K562 (cell line): ENCODE measurements at regions not wholly inside any gene's neighbourhood (a gene's known extent, or its start where the extent isn't known, plus 50 kb on each side); places are given as distances from the start of the nearest gene placed in this dataset.
"Not testable (repeated sequence)": the region's sequence is repeated elsewhere in the genome, so short reads cannot be mapped to it uniquely, and the experiment has no call there.

Source experiments
- ATAC-seq: fragments of 200-7000 bp; cut with Tn5 transposase; 3 replicates; pipeline ENCODE4 v1.9.1; 2020; ENCODE audit warnings: moderate library complexity
- BruUV-seq: library from RNA; stranded (reverse); fragments of 400-500 nt; replicated peaks from 2 replicates; lab custom pipeline; 2021; lab: Mats Ljungman, UMichigan
- CTCF ChIA-PET: fragments of 300-600 bp; formaldehyde crosslinking; extraction: SDS; loops from one replicate; lab custom pipeline; 2021; ENCODE audit warnings: low intra/inter-chr PET ratio; lab: Yijun Ruan, JAX
- POLR2A ChIA-PET: fragments of 300-600, 350-650 bp; sonication (Branson Sonifier 250); formaldehyde crosslinking; extraction: SDS; loops from one replicate; lab custom pipeline; 2021; ENCODE audit warnings: antibody characterized with exemption, inconsistent platforms; lab: Yijun Ruan, JAX
- DNase-seq, 4 experiments: peaks; one replicate each; pipeline versions ENCODE4 v3.0.0 to v3.0.0-alpha.2; 2011 to 2018; ENCODE audit warnings: low spot score in 3 of 4, mixed read lengths in 3 of 4; ENCODE audit errors: extremely low read depth in 1 of 4
- FAIRE-seq: peaks from 2 replicates; lab custom pipeline; 2011; peaks lifted over from hg19 to GRCh38; lab: Jason Lieb, UNC
- H2AFZ ChIP-seq: 2 replicates; pipeline ENCODE4 v1.6.0; 2011; ENCODE audit warnings: low read depth, low read length, control low read depth, inconsistent platforms
- H3K27ac ChIP-seq: fragments of 200-600 bp; 3 replicates; pipeline ENCODE4 v1.8.0; 2011; ENCODE audit warnings: low read depth, mild to moderate bottlenecking, control low read depth, inconsistent platforms, low read length, moderate library complexity, mixed read lengths; ENCODE audit errors: extremely low read depth
- H3K27me3 ChIP-seq, 2 experiments: fragments of 300-600 bp in 1 of 2; 2 replicates in 1 of 2; 3 replicates in 1 of 2; pipeline versions ENCODE4 v1.6.0 to v1.8.0; 2011; ENCODE audit warnings: inconsistent platforms in 2 of 2, low read length in 2 of 2, mild to moderate bottlenecking in 1 of 2, mixed read lengths in 1 of 2, moderate library complexity in 1 of 2; ENCODE audit not compliant: control insufficient read depth in 2 of 2, insufficient read depth in 2 of 2
- H3K36me3 ChIP-seq: fragments of 300-600 bp; 3 replicates; pipeline ENCODE4 v1.8.0; 2011; ENCODE audit warnings: mild to moderate bottlenecking, low read length, inconsistent platforms; ENCODE audit not compliant: control insufficient read depth, insufficient read depth
- H3K4me1 ChIP-seq, 2 experiments: fragments of 200-600 bp in 1 of 2; replicated peaks in 1 of 2; 2 replicates in 1 of 2; 3 replicates in 1 of 2; pipeline versions ENCODE4 v1.5.1 to v1.8.0; 2011; ENCODE audit warnings: inconsistent platforms in 2 of 2, low read length in 2 of 2, mild to moderate bottlenecking in 1 of 2, mixed read lengths in 1 of 2, moderate library complexity in 1 of 2; ENCODE audit not compliant: control insufficient read depth in 2 of 2, insufficient read depth in 2 of 2
- H3K4me2 ChIP-seq: 2 replicates; pipeline ENCODE4 v1.6.1; 2011; ENCODE audit warnings: low read length, control low read depth, inconsistent platforms, mixed read lengths; ENCODE audit not compliant: insufficient read depth
- H3K4me3 ChIP-seq: fragments of 200-600 bp; sonication (generic), shearing (Covaris generic); 2 replicates; pipeline ENCODE4 v1.5.1; 2016; ENCODE audit warnings: control low read depth, inconsistent platforms
- H3K79me2 ChIP-seq: fragments of 200-600 bp; 3 replicates; pipeline ENCODE4 v1.8.0; 2011; ENCODE audit warnings: low read length, inconsistent platforms; ENCODE audit not compliant: control insufficient read depth, insufficient read depth
- H3K9ac ChIP-seq, 2 experiments: 2 replicates each; pipeline versions ENCODE4 v1.6.0 to v1.6.1; 2011; ENCODE audit warnings: low read depth in 2 of 2, low read length in 2 of 2, control low read depth in 1 of 2, inconsistent platforms in 1 of 2, mild to moderate bottlenecking in 1 of 2, mixed read lengths in 1 of 2; ENCODE audit not compliant: insufficient read depth in 1 of 2
- H3K9me1 ChIP-seq: one replicate; pipeline ENCODE4 v1.6.0; 2011; ENCODE audit warnings: inconsistent platforms, mild to moderate bottlenecking, low read length, moderate library complexity; ENCODE audit not compliant: control insufficient read depth, insufficient read depth
- H3K9me3 ChIP-seq: replicated peaks from 2 replicates; pipeline ENCODE4 v1.5.1; 2011; ENCODE audit warnings: low read depth, low read length, inconsistent platforms; ENCODE audit not compliant: control insufficient read depth, insufficient read depth
- H4K20me1 ChIP-seq: replicated peaks from 2 replicates; pipeline ENCODE4 v1.6.1; 2011; ENCODE audit warnings: low read length, inconsistent platforms, mixed read lengths; ENCODE audit not compliant: control insufficient read depth, insufficient read depth
- WGBS: fragments of 100-300 bp; shearing (Covaris generic); methylation state at CpG from one replicate; pipeline ENCODE4 v1.1.6; 2016; ENCODE audit warnings: low coverage, mixed read lengths; ENCODE audit not compliant: insufficient coverage; ENCODE audit errors: missing lambda C conversion rate; 5-methylcytosine and 5-hydroxymethylcytosine counted together
- in situ Hi-C: fragments of 300-500 bp; cut with MboI; formaldehyde crosslinking; loops from 4 replicates; pipeline ENCODE4 v1.15.0; 2018; ENCODE audit warnings: inconsistent platforms, mixed read lengths
- intact Hi-C: fragments of 100-400 bp; cut with micrococcal nuclease; formaldehyde crosslinking; loops from 2 replicates; pipeline ENCODE4 v1.14.2; 2022

DNA sequence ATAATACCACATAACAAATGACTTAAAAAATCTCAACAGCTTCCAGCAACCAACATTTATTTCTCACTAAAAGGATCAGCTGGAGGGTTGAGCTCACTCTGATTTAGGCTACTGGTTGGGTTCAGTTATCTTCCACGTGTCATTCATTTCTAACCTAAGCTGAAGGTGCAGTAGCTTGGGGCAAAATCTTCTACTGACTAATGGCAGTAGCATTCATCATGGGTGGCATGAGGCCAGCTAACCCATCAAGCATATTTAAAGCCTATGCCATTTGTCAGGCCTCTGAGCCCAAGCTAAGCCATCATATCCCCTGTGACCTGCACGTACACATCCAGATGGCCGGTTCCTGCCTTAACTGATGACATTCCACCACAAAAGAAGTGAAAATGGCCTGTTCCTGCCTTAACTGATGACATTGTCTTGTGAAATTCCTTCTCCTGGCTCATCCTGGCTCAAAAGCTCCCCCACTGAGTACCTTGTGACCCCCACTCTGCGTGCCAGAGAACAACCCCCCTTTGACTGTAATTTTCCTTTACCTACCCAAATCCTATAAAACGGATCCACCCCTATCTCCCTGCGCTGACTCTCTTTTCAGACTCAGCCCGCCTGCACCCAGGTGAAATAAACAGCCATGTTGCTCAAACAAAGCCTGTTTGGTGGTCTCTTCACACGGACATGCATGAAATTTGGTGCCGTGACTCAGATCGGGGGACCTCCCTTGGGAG lies 324.7 kb upstream of the LMCD1 start:
- H2AFZ ChIP-seq, intact Hi-C loops, H3K79me2 ChIP-seq, ATAC-seq, H3K4me3 ChIP-seq, H3K4me1 ChIP-seq, BruUV-seq, H3K27ac ChIP-seq, H3K9me1 ChIP-seq, H3K9ac ChIP-seq, FAIRE-seq, H3K9me3 ChIP-seq, DNase-seq, H3K27me3 ChIP-seq, H3K4me2 ChIP-seq, H3K36me3 ChIP-seq, H4K20me1 ChIP-seq, CTCF ChIA-PET, in situ Hi-C loops: not testable (repeated sequence)
- POLR2A ChIA-PET, result interaction anchor here (0.6 to 0.7 kb wide), 2 partner anchors 28 to 49 kb away, joined by 3 read pairs; no protein-coding TSS in a partner anchor
- 2% methylated on average over 8 of the region's 10 CpGs for WGBS

DNA sequence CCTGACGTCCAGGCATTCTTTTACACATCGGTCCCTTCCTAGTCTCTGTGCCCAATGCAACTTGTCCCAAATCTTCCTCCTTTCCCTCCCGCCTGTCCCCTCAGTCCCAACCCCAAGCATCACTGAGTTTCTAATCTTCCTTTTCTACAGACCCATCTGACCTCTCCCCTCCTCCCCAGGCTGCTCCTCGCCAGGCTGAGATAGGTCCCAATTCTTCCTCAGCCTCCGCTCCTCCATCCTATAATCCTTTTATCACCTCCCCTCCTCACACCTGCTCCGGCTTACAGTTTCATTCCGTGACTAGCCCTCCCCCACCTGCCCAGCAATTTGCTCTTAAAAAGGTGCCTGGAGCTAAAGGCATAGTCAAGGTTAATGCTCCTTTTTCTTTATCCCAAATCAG lies 323.1 kb upstream of the LMCD1 start:
- H3K27ac ChIP-seq, intact Hi-C loops, BruUV-seq, H3K36me3 ChIP-seq, in situ Hi-C loops, FAIRE-seq, ATAC-seq, H3K9ac ChIP-seq, H3K27me3 ChIP-seq, POLR2A ChIA-PET, H2AFZ ChIP-seq, H3K79me2 ChIP-seq, CTCF ChIA-PET, H3K4me1 ChIP-seq, H3K9me1 ChIP-seq, H3K4me2 ChIP-seq, DNase-seq, H3K9me3 ChIP-seq, H3K4me3 ChIP-seq, H4K20me1 ChIP-seq: not testable (repeated sequence)
- WGBS, result 1% methylated on average over 6 of the region's 7 CpGs
